GM18502 (cell line): ENCODE measurements at regions not wholly inside any gene's neighbourhood (a gene's known extent, or its start where the extent isn't known, plus 50 kb on each side); places are given as distances from the start of the nearest gene placed in this dataset.

ENCODE experiments used
- ATAC-seq: cut with Tn5 transposase; IDR thresholded peaks from one replicate; pipeline ENCODE4 v1.9.1; 2021; ENCODE audit warnings: mild to moderate bottlenecking; ENCODE audit not compliant: unreplicated experiment, poor library complexity

DNA sequence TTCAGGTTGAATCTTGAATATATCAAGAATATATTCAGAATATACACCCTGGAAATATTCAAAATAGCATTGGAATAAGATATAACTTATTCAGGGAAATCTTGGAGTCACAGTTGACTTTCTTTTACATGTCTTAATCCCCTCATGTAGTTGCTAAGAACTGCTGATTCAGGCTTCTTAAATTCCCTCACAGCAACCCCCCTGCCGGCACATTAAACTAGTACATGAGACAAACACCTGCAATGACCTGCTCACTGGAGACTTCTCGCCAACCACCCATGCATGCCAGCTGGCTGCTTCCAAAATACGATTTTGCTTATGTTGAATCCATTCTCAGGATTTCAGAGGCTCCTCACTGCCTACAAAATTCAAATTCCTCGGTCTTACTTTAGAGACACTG, 997.1 kb downstream of the EFNB2 start:
- no peak for ATAC-seq

GRCh38 chr13:105537113-105537512, 998.3 kb downstream of the EFNB2 start:
- ATAC-seq = no peak

- ATAC-seq = no peak
Observed at GRCh38 chr13:105530468-105530867, 1005.0 kb downstream of the EFNB2 start.

DNA sequence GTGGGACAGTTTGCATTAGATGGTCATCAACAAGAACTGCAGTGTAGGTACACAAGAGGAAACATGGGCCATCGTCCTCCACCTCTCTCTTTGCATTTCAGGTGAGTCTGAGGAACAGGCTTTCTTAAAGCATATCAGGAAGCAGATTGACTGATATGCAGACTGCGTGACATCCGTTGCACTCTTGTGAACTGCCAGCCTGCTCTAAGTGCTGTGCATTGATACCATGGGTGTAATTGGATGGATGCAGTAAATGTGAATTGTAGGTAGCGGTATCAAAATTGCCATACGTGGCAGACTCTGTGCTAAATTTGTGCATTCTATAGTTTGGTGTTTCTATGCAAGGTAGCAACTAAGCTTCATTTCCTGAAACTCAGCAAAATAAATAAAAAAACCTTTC, 1008.3 kb downstream of the EFNB2 start:
- no peak for ATAC-seq

- no peak for ATAC-seq
Observed at GRCh38 chr13:105519771-105520170, 1015.7 kb downstream of the EFNB2 start.

GRCh38 chr13:105518086-105518485, 1017.4 kb downstream of the EFNB2 start:
- no peak for ATAC-seq

DNA sequence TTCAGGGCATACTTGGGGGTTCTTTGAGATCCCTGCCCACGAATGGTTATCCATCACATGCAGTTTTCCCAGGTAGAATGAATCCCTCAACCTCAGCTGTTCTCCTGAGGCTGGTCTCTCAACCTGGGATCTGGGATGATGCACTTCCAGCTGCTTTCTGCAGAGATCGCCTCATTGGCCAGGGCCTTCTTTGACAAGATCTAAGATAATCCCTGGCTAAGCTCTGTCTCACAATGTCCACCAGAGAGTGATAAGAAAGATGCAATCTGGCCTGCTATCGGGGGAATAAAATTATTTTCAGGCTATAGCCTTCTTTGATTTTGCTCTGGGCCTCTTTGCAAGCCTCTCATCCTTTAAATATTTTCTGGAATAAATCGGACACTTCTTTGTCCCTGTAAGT, 1021.1 kb downstream of the EFNB2 start:
- ATAC-seq = no peak

DNA sequence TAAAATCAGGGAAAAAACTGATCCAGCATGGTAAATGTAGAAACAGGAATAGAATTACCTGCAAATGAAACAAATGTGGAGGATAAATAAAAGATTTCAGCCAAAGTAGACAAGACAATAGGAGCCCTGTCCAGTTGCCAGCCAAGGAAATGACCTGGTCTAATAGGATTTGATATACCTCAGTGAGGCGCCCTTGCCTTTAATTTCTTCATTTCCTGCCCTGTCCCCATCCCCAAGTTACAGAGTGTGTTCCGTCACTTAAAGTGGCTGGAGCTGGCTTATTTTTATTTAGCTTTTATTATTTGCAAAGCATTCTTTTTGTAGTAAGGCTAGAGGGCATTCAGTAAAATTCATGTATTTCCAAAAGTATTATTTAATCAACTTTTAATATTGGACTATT, 1022.0 kb downstream of the EFNB2 start:
- no peak for ATAC-seq

DNA sequence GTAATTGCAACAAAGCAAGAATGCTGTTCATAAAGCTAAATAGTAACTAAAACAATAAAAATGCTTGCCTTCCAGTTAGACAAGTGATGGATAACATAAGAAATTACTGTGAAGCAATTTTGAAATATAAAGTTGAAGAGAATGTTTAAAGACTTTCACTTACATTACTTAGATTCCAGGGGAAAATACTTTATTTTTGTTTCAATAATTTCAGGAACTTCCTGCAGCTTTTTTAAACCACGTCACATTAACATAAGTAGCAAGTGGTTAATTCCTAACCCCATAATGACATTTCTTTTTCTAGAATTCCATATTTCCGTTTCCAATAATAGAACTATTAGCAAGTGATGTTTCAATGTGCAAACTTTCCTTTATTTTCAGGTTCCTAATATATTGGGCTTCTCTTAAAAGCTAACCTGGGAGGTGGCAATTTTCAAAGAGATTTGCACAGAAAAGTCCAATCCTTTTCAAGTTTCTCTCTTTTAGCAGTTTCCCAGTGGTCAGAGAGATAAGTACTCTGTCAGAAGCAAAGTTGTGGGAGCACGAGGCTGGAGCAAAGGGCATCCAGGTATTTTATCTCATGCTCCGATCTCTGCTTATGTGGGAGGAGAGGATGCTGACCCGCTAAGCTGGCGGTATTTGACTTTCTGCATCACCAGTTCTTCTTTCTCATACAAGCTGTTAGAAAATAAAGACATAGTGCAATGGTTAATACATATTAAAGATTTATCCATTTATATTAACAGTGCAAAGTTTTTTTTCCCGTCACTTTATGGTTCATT, 1025.3 kb downstream of the EFNB2 start:
- no peak for ATAC-seq

GRCh38 chr13:105506463-105506862, 1029.0 kb downstream of the EFNB2 start:
- no peak for ATAC-seq

GRCh38 chr13:105502193-105502592, 1033.3 kb downstream of the EFNB2 start:
- ATAC-seq = no peak

- no peak for ATAC-seq
Observed at GRCh38 chr13:105497597-105497996, 1037.9 kb downstream of the EFNB2 start.

- no peak for ATAC-seq
Observed at GRCh38 chr13:105492216-105492615, 1043.2 kb downstream of the EFNB2 start.

DNA sequence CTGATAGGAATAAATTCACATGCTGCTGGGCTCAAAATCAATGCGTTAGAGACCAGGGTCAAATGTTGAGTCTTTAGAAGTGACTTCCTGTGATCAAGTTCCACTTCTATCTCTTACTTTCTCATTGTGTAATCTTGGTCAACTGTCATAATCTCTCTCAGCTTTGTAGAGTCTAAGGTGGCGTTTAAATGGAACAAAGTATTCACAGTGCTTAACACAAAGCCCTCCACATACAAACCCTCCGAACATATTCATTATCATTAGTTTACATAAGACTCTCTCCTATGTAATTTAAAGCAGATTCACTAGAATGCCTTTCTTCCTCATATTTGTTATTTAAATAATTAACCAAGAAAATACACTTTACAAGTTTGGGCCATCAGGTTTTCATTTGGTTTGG, 1044.1 kb downstream of the EFNB2 start:
- ATAC-seq = no peak

DNA sequence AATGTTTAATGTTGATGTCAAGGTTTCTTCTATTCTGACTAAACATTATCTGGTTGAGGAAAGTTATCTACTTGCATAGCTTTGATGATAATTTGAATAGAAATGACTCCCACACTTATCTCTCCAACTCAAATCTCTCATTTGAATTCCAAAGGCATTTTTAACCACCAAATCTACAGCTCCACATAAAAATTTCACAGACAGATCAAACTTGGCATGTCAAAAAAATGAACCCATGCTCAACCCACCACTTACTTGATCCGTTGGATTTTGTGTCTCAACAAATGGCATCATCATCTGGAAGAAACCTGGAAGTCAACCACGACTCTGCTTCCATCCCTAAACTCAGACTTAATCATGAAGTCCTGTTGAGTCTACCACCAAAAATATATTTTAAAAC, 1050.4 kb downstream of the EFNB2 start:
- ATAC-seq = no peak

- no peak for ATAC-seq
Observed at GRCh38 chr13:105474983-105475610, 1060.4 kb downstream of the EFNB2 start.

GRCh38 chr13:105471673-105472072, 1063.8 kb downstream of the EFNB2 start:
- no peak for ATAC-seq

GRCh38 chr13:105466376-105466775, 1069.1 kb downstream of the EFNB2 start:
- no peak for ATAC-seq

DNA sequence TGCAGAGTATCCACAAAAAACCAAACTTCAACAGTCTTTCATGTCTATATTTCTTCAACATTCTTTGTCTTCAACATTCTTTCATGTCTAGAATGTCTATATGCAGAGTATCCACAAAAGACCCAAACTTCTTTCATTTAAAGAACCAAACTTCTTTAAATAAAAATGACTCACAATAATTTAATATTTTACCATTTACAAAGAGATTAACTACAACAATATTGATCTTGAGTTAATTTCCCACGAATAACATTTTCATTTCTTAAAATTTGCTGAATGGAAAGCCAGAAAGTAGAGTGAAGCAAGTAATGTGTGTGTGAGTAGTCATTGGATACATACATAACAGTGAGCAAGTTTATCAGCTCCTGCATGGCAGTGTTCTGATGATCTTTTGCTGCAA, 1069.7 kb downstream of the EFNB2 start, which contains the start of gene DAOA:
Gene DAOA (plus strand): TSS at position 301 of the 400 bp plus-strand sequence.
- no peak for ATAC-seq

DNA sequence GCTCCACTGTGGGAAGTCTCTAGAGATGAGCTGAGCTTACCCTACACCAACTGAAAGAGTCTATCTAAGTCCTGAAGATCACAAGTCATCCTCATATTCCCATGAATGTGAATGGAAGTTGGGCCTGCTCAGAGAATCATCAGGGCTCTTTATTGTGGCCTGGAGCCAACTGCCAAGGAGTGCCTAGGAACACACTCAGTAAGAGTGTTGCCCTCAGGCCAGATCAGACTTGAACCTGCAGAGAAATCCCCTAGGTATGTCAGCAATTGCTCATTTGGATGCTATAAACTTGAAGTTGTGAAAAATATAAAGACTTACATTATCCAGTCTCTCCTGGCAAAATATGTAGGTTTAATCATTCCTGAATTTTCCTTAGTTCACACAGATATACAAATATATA, 1070.2 kb downstream of the EFNB2 start:
- no peak for ATAC-seq

- no peak for ATAC-seq
Observed at GRCh38 chr13:105464249-105464648, 1071.2 kb downstream of the EFNB2 start.

GRCh38 chr13:105463011-105463501, 1072.4 kb downstream of the EFNB2 start:
- ATAC-seq = no peak
